ENCODE measurements at regions not wholly inside any gene's neighbourhood (a gene's known extent, or its start where the extent isn't known, plus 50 kb on each side); places are given as distances from the start of the nearest gene placed in this dataset.

- 68 to 79% (median 74%) methylated on average over 22 of the region's 22 CpGs for WGBS, 3 donors
- no peak overlapping the region for H3K27ac ChIP-seq (ENCODE audit: low read depth, low read length)
Measured at GRCh38 chr22:49023161-49023878, 804.4 kb downstream of the BRD1 start.

- WGBS, 3 donors = 52 to 76% (median 68%) methylated on average over 4 of the region's 4 CpGs
- H3K27ac ChIP-seq (ENCODE audit: low read depth, low read length) = no peak overlapping the region
Measured at GRCh38 chr22:49022816-49023160, 804.9 kb downstream of the BRD1 start.

- 64 to 80% (median 78%) methylated on average over 23 of the region's 23 CpGs for WGBS, 3 donors
Measured at GRCh38 chr22:49021926-49022815, 805.5 kb downstream of the BRD1 start.

GRCh38 chr22:49021131-49021925 is 806.3 kb downstream of the BRD1 start:
- no peak overlapping the region for H3K27ac ChIP-seq (ENCODE audit: low read depth, low read length)
- WGBS, 3 donors = 78 to 85% (median 81%) methylated on average over 27 of the region's 27 CpGs

More at GRCh38 chr22:49021926-49022815, 805.5 kb downstream of the BRD1 start:
- no peak overlapping the region for H3K27ac ChIP-seq (ENCODE audit: low read depth, low read length)

GRCh38 chr22:49019737-49020713 is 807.6 kb downstream of the BRD1 start:
- H3K27ac ChIP-seq (ENCODE audit: low read depth, low read length) = no peak overlapping the region
- WGBS, 3 donors = 73 to 75% (median 74%) methylated on average over 15 of the region's 15 CpGs

GRCh38 chr22:49018601-49019000 is 809.1 kb downstream of the BRD1 start:
- H3K27ac ChIP-seq (ENCODE audit: low read depth, low read length) = no peak overlapping the region
- WGBS, 3 donors = 73 to 91% (median 86%) methylated on average over 12 of the region's 12 CpGs

- no peak overlapping the region for H3K27ac ChIP-seq (ENCODE audit: low read depth, low read length)
Measured at GRCh38 chr22:49017482-49018329, 810.0 kb downstream of the BRD1 start.

GRCh38 chr22:49016909-49017481 is 810.7 kb downstream of the BRD1 start:
- 78 to 81% (median 80%) methylated on average over 16 of the region's 16 CpGs for WGBS, 3 donors
- no peak overlapping the region for H3K27ac ChIP-seq (ENCODE audit: low read depth, low read length)

More at GRCh38 chr22:49017482-49018329, 810.0 kb downstream of the BRD1 start:
- 72 to 80% (median 78%) methylated on average over 21 of the region's 21 CpGs for WGBS, 3 donors

GRCh38 chr22:49015993-49016908 is 811.4 kb downstream of the BRD1 start:
- H3K27ac ChIP-seq (ENCODE audit: low read depth, low read length) = no peak overlapping the region
- 65 to 71% (median 70%) methylated on average over 26 of the region's 26 CpGs for WGBS, 3 donors

- no peak overlapping the region for H3K27ac ChIP-seq (ENCODE audit: low read depth, low read length)
- 86 to 91% (median 91%) methylated on average over 13 of the region's 13 CpGs for WGBS, 3 donors
Measured at GRCh38 chr22:49015459-49015858, 812.2 kb downstream of the BRD1 start.

GRCh38 chr22:49014227-49015201 is 813.2 kb downstream of the BRD1 start:
- 67 to 75% (median 75%) methylated on average over 24 of the region's 24 CpGs for WGBS, 3 donors
- no peak overlapping the region for H3K27ac ChIP-seq (ENCODE audit: low read depth, low read length)

- no peak overlapping the region for H3K27ac ChIP-seq (ENCODE audit: low read depth, low read length)
- 87 to 95% (median 90%) methylated on average over 12 of the region's 12 CpGs for WGBS, 3 donors
Measured at GRCh38 chr22:49013707-49014106, 814.0 kb downstream of the BRD1 start.

- 39 to 67% (median 67%) methylated on average over 12 of the region's 12 CpGs for WGBS, 3 donors
Measured at GRCh38 chr22:49012712-49013395, 814.8 kb downstream of the BRD1 start.

More at GRCh38 chr22:49012712-49013395, 814.8 kb downstream of the BRD1 start:
- H3K27ac ChIP-seq (ENCODE audit: low read depth, low read length) = no peak overlapping the region
